Testis (tissue), 2 donors: ENCODE measurements at regions not wholly inside any gene's neighbourhood (a gene's known extent, or its start where the extent isn't known, plus 50 kb on each side); places are given as distances from the start of the nearest gene placed in this dataset.

Experiments used
- POLR2A ChIP-seq: fragments of 450-650 bp; IDR thresholded peaks from one replicate; pipeline ENCODE4 v1.6.1; 2017; ENCODE audit warnings: antibody characterized with exemption, mild to moderate bottlenecking, moderate library complexity
- TF ChIP-seq, protein P1 (sequence below), 3 experiments: fragments of 450-650 bp in 2 of 3; fragments of 200-600 bp in 1 of 3; sonication (generic) in 1 of 3; IDR thresholded peaks; one replicate each; pipeline ENCODE4 v1.5.1; 2016 to 2019; ENCODE audit warnings: antibody characterized with exemption in 3 of 3, mild to moderate bottlenecking in 2 of 3, moderate library complexity in 1 of 3

- no peak for TF ChIP-seq POLR2A
- TF ChIP-seq, protein P1, sequence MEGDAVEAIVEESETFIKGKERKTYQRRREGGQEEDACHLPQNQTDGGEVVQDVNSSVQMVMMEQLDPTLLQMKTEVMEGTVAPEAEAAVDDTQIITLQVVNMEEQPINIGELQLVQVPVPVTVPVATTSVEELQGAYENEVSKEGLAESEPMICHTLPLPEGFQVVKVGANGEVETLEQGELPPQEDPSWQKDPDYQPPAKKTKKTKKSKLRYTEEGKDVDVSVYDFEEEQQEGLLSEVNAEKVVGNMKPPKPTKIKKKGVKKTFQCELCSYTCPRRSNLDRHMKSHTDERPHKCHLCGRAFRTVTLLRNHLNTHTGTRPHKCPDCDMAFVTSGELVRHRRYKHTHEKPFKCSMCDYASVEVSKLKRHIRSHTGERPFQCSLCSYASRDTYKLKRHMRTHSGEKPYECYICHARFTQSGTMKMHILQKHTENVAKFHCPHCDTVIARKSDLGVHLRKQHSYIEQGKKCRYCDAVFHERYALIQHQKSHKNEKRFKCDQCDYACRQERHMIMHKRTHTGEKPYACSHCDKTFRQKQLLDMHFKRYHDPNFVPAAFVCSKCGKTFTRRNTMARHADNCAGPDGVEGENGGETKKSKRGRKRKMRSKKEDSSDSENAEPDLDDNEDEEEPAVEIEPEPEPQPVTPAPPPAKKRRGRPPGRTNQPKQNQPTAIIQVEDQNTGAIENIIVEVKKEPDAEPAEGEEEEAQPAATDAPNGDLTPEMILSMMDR (IDR thresholded peaks at IDR 0.05) = no peak
Measured at GRCh38 chr4:161178310-161178709, 985.5 kb downstream of the FSTL5 start.
